SU-DHL-6 (cell line): ENCODE measurements at regions not wholly inside any gene's neighbourhood (a gene's known extent, or its start where the extent isn't known, plus 50 kb on each side); places are given as distances from the start of the nearest gene placed in this dataset.

ENCODE experiments used
- H2AFZ ChIP-seq: fragments of 200-600 bp; sonication (generic); 2 replicates; pipeline ENCODE4 v1.6.1; 2014; ENCODE audit warnings: low read depth, mild to moderate bottlenecking, moderate library complexity, mixed read lengths, antibody characterized with exemption, low read length; ENCODE audit not compliant: severe bottlenecking
- H3F3A ChIP-seq: fragments of 200-600 bp; shearing (Covaris generic); 2 replicates; pipeline ENCODE4 v1.6.0; 2016; ENCODE audit warnings: antibody characterized with exemption, mild to moderate bottlenecking; ENCODE audit not compliant: insufficient read depth
- H3K27ac ChIP-seq: fragments of 200-600 bp; sonication (generic); 2 replicates; pipeline ENCODE4 v1.5.1; 2016; ENCODE audit warnings: low read depth, mild to moderate bottlenecking, low read length, moderate library complexity, mixed read lengths
- H3K27me3 ChIP-seq: fragments of 200-600 bp; sonication (generic), shearing (Covaris generic); 2 replicates; pipeline ENCODE4 v1.6.0; 2014; ENCODE audit warnings: mild to moderate bottlenecking, low read length
- H3K36me3 ChIP-seq: fragments of 200-600 bp; sonication (generic); 2 replicates; pipeline ENCODE4 v1.6.1; 2014; ENCODE audit warnings: mild to moderate bottlenecking, low read length, mixed read lengths
- H3K4me2 ChIP-seq: fragments of 300-600, 200-600 bp; shearing (Covaris generic), sonication (generic); 2 replicates; pipeline ENCODE4 v1.6.0; 2014; ENCODE audit warnings: low read length, low read depth, mild to moderate bottlenecking; ENCODE audit not compliant: poor library complexity, severe bottlenecking
- H3K4me3 ChIP-seq: fragments of 200-600 bp; sonication (generic); 2 replicates; pipeline ENCODE4 v1.5.1; 2014; ENCODE audit warnings: antibody characterized with exemption, low read length, mild to moderate bottlenecking, mixed read lengths; ENCODE audit not compliant: insufficient read depth, poor library complexity, severe bottlenecking
- H3K79me2 ChIP-seq: fragments of 200-600 bp; sonication (generic); 2 replicates; pipeline ENCODE4 v1.6.1; 2014; ENCODE audit warnings: mild to moderate bottlenecking, low read length, moderate library complexity; ENCODE audit not compliant: insufficient read depth
- H3K9ac ChIP-seq: fragments of 200-600 bp; sonication (generic); 2 replicates; pipeline ENCODE4 v1.7.0; 2014; ENCODE audit warnings: mild to moderate bottlenecking, low read length
- H3K9me2 ChIP-seq: fragments of 200-600 bp; sonication (generic); replicated peaks from 2 replicates; pipeline ENCODE4 v1.6.1; 2014; ENCODE audit warnings: low read length; ENCODE audit not compliant: insufficient read depth
- H3K9me3 ChIP-seq: fragments of 200-600 bp; sonication (generic); 2 replicates; pipeline ENCODE4 v1.6.1; 2014; ENCODE audit warnings: low read length, mixed read lengths; ENCODE audit not compliant: insufficient read depth
- H4K20me1 ChIP-seq: fragments of 200-600 bp; sonication (generic); 2 replicates; pipeline ENCODE4 v1.6.1; 2014; ENCODE audit warnings: low read depth, mild to moderate bottlenecking, antibody characterized with exemption, low read length, moderate library complexity, mixed read lengths
- EZH2phosphoT487 ChIP-seq: fragments of 200-600 bp; sonication (generic), shearing (Covaris generic); conservative IDR thresholded peaks from 2 replicates; pipeline ENCODE4 v1.6.1; 2018; ENCODE audit warnings: mild to moderate bottlenecking, antibody characterized with exemption, low read length, moderate library complexity, mixed read lengths
- TF ChIP-seq, protein P1 (sequence below): fragments of 200-600 bp; sonication (generic); IDR thresholded peaks from one replicate; pipeline ENCODE4 v1.5.1; 2017; ENCODE audit warnings: antibody characterized with exemption, mild to moderate bottlenecking, low read length, moderate library complexity; ENCODE audit not compliant: insufficient read depth, poor library complexity, severe bottlenecking

DNA sequence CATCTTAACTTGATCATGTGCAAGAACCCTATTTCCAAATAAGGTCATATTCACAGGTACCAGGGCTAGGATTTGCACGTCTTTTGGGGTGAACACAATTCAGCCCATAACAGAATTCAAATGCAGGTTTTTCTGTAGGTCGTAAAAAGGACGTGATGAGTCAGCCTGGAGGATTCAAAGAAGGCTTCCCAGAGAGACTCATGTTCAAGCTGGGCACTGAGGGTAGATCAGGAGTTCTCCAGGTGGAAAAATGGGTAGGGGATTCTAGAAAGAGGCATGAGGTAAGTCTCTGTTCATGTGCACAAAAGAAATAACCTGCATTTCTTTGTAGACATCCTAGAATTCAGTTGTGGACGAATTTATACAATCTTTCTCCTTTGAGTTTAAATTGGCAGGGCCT is 160.4 kb downstream of the RPS24 start:
- Histone ChIP-seq H3K9me3 (no peaks in the 10 kb centered on the region), H3K4me3 (no peak overlapping the region), H3K4me2 (no peak overlapping the region), H2AFZ (no peak overlapping the region), H3F3A (no peaks in the 10 kb centered on the region), H3K27me3 (no peaks in the 10 kb centered on the region), H3K9me2 (no peaks in the 10 kb centered on the region), H3K79me2 (no peaks in the 10 kb centered on the region), H3K9ac (no peak overlapping the region), H3K36me3 (no peaks in the 10 kb centered on the region), H4K20me1 (no peaks in the 10 kb centered on the region), H3K27ac (no peak overlapping the region)
- TF ChIP-seq EZH2phosphoT487: no peak
- TF ChIP-seq, protein P1, sequence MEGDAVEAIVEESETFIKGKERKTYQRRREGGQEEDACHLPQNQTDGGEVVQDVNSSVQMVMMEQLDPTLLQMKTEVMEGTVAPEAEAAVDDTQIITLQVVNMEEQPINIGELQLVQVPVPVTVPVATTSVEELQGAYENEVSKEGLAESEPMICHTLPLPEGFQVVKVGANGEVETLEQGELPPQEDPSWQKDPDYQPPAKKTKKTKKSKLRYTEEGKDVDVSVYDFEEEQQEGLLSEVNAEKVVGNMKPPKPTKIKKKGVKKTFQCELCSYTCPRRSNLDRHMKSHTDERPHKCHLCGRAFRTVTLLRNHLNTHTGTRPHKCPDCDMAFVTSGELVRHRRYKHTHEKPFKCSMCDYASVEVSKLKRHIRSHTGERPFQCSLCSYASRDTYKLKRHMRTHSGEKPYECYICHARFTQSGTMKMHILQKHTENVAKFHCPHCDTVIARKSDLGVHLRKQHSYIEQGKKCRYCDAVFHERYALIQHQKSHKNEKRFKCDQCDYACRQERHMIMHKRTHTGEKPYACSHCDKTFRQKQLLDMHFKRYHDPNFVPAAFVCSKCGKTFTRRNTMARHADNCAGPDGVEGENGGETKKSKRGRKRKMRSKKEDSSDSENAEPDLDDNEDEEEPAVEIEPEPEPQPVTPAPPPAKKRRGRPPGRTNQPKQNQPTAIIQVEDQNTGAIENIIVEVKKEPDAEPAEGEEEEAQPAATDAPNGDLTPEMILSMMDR: no peak

DNA sequence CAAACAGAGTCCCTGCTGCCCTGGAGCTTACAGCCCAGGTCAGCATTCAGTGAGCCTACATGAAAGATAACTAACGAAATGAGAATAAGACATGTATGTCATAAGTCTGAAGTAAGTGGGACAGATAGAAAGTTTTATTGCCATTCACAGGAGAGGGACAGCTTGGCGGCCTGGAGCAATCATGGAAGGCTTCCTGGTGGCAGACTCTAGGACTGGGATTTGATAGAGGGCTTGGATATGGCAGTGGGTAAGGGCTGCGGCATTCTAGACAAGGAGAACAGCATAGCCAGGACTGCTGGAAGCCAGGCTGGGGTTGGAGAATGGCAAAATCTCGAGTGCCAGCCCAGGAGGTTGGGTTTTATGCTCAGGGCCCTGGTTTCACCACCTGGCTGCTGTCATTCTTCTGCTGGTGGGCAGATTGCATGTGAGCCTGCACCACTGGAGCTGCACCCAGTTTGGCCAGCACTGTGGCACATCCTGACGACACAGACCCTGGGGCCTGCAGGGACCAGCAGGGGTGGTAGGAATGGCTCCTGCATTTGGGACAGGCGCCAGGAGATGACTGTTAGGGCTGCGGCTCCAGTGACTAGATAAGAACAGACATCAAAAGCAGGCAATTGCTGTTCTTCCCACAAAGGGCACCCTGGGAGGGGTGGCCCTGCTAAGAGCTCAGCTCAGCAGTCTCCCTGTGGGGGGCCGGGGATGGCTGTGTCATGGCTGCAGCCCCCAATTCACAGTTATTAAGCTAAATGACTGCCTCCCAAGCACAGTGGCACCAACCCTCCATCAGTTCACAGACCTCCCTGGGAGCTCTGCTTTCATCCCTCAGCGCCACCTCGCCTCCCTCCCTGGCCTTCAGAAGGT is 161.1 kb downstream of the RPS24 start:
- Histone ChIP-seq H3K9me2 (no peaks in the 10 kb centered on the region), H3K79me2 (no peaks in the 10 kb centered on the region), H3K4me3 (no peak overlapping the region), H3F3A (no peaks in the 10 kb centered on the region), H3K9ac (no peak overlapping the region), H2AFZ (no peak overlapping the region), H3K27ac (no peak overlapping the region), H4K20me1 (no peaks in the 10 kb centered on the region), H3K4me2 (no peak overlapping the region), H3K36me3 (no peaks in the 10 kb centered on the region), H3K9me3 (no peaks in the 10 kb centered on the region), H3K27me3 (no peaks in the 10 kb centered on the region)
- TF ChIP-seq, protein P1: no peak
- TF ChIP-seq EZH2phosphoT487: no peak

DNA sequence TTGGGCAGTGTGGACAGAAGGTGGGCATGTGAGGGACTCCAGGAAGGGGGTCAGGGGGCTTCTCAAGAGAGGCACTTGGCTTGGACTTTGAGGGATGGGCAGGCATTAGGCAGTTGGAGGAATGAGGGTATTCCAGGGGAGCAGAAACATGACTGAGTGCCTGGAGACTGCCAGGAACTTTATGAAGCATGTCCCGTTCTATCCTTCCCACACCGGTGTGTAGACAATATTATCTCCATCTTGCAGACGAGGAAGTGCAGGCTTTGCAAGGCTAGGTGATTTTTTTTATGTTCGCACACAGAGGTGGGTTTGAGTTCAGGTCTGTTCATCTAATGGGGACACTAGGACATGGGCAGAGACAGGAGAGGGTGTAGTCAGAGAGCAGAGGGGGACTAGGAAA is 162.7 kb downstream of the RPS24 start:
- no peaks in the 10 kb centered on the region for H3K9me2 ChIP-seq
- no peaks in the 10 kb centered on the region for H3K27me3 ChIP-seq
- H4K20me1 ChIP-seq: no peaks in the 10 kb centered on the region
- no peak overlapping the region for H3K4me2 ChIP-seq
- H3K9ac ChIP-seq: no peak overlapping the region
- TF ChIP-seq EZH2phosphoT487: no peak
- TF ChIP-seq, protein P1: no peak
- H3K36me3 ChIP-seq: no peaks in the 10 kb centered on the region
- no peak overlapping the region for H3K27ac ChIP-seq
- H3K4me3 ChIP-seq: no peak overlapping the region
- H3F3A ChIP-seq: no peaks in the 10 kb centered on the region
- H3K79me2 ChIP-seq: no peaks in the 10 kb centered on the region
- H3K9me3 ChIP-seq: no peaks in the 10 kb centered on the region
- no peak overlapping the region for H2AFZ ChIP-seq
